ENCODE measurements at regions not wholly inside any gene's neighbourhood (a gene's known extent, or its start where the extent isn't known, plus 50 kb on each side); places are given as distances from the start of the nearest gene placed in this dataset.

DNA sequence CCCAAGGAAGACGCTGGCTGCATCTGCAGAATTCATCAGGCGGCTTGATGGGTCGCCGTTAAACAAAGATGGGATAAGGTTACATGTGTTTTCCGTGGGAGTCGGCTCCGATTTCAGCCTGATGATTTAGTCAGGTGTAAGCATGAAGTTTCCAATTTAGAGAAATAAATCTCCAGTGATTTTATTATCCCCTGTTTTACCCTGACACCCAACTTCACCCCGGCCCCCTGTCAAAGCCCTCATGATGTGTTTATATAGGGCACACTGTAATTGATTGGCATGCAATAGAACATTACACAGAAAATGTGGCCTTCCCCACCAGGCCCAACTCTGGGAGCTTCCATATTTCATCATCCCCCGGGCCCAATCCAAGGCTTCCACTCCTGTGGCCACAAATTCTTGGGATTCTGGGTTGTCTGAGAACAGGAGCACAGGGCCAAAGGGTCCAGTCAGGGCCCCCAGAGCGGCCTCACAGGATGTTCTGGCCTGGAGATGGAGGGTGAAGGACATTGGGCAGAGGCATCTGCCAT, 72.5 kb downstream of the FOXD2 start:
- TF ChIP-seq POLR2A (IDR thresholded peaks at IDR 0.05; ENCODE audit: low read depth, low read length) = no peak
- no peak for TF ChIP-seq TAF1 (IDR thresholded peaks at IDR 0.05; ENCODE audit: borderline replicate concordance, low read depth, low read length)
- no peak for TF ChIP-seq POLR2AphosphoS5 (IDR thresholded peaks at IDR 0.05; ENCODE audit: low read depth, low read length)

DNA sequence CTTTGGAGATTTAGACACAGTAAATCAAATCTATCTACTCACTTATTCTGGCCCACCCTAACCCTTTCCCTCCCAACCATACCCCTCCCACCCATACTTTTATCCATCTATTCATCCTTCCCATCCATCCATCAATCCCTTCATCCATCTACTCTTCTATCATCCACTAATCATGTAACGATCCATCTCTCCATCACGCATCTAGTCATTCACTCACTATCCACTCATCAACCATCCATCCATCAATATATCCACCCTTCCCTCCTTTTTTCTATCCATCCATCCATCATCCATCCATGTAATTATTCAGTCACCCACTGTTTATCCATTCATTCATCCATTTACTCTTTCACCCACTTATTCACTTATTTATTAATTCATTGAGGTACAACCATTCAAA, 74.0 kb downstream of the FOXD2 start:
- no peak for DNase-seq (ENCODE audit: insufficient read length)
- TF ChIP-seq TAF1 (IDR thresholded peaks at IDR 0.05; ENCODE audit: borderline replicate concordance, low read depth, low read length) = no peak
- no peak for TF ChIP-seq POLR2A (IDR thresholded peaks at IDR 0.05; ENCODE audit: low read depth, low read length)
- no peak for TF ChIP-seq POLR2AphosphoS5 (IDR thresholded peaks at IDR 0.05; ENCODE audit: low read depth, low read length)
- no peak for FAIRE-seq

More for the DNA sequence above, 72.5 kb downstream of the FOXD2 start:
- FAIRE-seq (no peak), DNase-seq (ENCODE audit: insufficient read length) (no peak)

DNA sequence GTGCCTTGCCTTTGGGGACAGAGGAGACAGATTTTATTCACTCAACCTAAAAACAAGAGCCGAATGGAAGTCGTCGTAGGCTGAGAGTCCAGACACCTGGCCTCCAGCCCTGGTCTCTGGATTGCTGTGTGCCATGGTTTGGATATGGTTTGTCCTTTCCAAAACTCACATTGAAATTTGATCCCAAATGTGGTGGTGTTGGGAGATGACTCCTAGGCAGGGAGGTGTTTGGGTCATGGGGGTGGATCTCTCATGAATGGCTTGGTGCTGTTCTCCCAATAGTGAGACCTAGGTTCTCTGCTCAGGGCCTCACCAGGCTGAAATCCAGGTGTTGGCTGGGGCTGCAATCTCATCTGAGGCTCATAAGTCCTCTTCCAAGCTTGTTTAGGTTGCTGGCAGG, 75.5 kb downstream of the FOXD2 start:
- no peak for FAIRE-seq
- TF ChIP-seq POLR2A (IDR thresholded peaks at IDR 0.05; ENCODE audit: low read depth, low read length) (no peak), POLR2AphosphoS5 (IDR thresholded peaks at IDR 0.05; ENCODE audit: low read depth, low read length) (no peak), TAF1 (IDR thresholded peaks at IDR 0.05; ENCODE audit: borderline replicate concordance, low read depth, low read length) (no peak)
- DNase-seq (ENCODE audit: insufficient read length) = no peak

DNA sequence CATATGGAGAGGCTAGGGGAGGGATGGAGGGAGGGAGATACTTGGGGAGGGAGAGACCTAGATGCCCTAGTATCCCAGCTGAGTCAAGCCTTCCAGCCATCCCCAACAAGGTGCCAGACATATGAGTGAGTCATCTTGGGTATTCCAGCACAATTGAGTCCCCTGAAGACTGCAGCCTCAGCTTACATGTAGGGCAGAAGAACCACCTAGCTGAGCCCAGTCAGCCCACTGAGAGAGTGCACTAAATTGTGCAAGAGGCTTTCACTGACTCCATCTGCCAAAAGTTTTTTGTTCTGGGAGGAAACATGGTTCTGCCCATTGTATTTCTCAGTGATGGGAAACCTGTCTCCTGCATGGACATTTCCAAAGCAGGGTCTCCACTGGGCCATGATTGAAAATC, 76.4 kb downstream of the FOXD2 start:
- FAIRE-seq (no peak), DNase-seq (ENCODE audit: insufficient read length) (no peak)
- TF ChIP-seq POLR2AphosphoS5 (IDR thresholded peaks at IDR 0.05; ENCODE audit: low read depth, low read length) (no peak), TAF1 (IDR thresholded peaks at IDR 0.05; ENCODE audit: borderline replicate concordance, low read depth, low read length) (no peak), POLR2A (IDR thresholded peaks at IDR 0.05; ENCODE audit: low read depth, low read length) (no peak)

- DNase-seq (ENCODE audit: insufficient read length) (no peak), FAIRE-seq (no peak)
- TF ChIP-seq POLR2AphosphoS5 (IDR thresholded peaks at IDR 0.05; ENCODE audit: low read depth, low read length) = no peak
- TF ChIP-seq TAF1 (IDR thresholded peaks at IDR 0.05; ENCODE audit: borderline replicate concordance, low read depth, low read length) = no peak
- no peak for TF ChIP-seq POLR2A (IDR thresholded peaks at IDR 0.05; ENCODE audit: low read depth, low read length)
Measured at GRCh38 chr1:47515164-47515789, 77.4 kb downstream of the FOXD2 start.

GRCh38 chr1:47517946-47518345, 80.1 kb downstream of the FOXD2 start:
- DNase-seq (ENCODE audit: insufficient read length) (no peak), FAIRE-seq (no peak)
- TF ChIP-seq TAF1 (IDR thresholded peaks at IDR 0.05; ENCODE audit: borderline replicate concordance, low read depth, low read length) (no peak), POLR2A (IDR thresholded peaks at IDR 0.05; ENCODE audit: low read depth, low read length) (no peak), POLR2AphosphoS5 (IDR thresholded peaks at IDR 0.05; ENCODE audit: low read depth, low read length) (no peak)

- no peak for DNase-seq (ENCODE audit: insufficient read length)
- TF ChIP-seq POLR2AphosphoS5 (IDR thresholded peaks at IDR 0.05; ENCODE audit: low read depth, low read length) (no peak), TAF1 (IDR thresholded peaks at IDR 0.05; ENCODE audit: borderline replicate concordance, low read depth, low read length) (no peak), POLR2A (IDR thresholded peaks at IDR 0.05; ENCODE audit: low read depth, low read length) (no peak)
- no peak for FAIRE-seq
Measured at GRCh38 chr1:47519491-47519890, 81.6 kb downstream of the FOXD2 start.

- no peak for FAIRE-seq
- TF ChIP-seq POLR2AphosphoS5 (IDR thresholded peaks at IDR 0.05; ENCODE audit: low read depth, low read length) = no peak
- no peak for TF ChIP-seq POLR2A (IDR thresholded peaks at IDR 0.05; ENCODE audit: low read depth, low read length)
- no peak for TF ChIP-seq TAF1 (IDR thresholded peaks at IDR 0.05; ENCODE audit: borderline replicate concordance, low read depth, low read length)
Measured at GRCh38 chr1:47519971-47520370, 82.1 kb downstream of the FOXD2 start.

DNA sequence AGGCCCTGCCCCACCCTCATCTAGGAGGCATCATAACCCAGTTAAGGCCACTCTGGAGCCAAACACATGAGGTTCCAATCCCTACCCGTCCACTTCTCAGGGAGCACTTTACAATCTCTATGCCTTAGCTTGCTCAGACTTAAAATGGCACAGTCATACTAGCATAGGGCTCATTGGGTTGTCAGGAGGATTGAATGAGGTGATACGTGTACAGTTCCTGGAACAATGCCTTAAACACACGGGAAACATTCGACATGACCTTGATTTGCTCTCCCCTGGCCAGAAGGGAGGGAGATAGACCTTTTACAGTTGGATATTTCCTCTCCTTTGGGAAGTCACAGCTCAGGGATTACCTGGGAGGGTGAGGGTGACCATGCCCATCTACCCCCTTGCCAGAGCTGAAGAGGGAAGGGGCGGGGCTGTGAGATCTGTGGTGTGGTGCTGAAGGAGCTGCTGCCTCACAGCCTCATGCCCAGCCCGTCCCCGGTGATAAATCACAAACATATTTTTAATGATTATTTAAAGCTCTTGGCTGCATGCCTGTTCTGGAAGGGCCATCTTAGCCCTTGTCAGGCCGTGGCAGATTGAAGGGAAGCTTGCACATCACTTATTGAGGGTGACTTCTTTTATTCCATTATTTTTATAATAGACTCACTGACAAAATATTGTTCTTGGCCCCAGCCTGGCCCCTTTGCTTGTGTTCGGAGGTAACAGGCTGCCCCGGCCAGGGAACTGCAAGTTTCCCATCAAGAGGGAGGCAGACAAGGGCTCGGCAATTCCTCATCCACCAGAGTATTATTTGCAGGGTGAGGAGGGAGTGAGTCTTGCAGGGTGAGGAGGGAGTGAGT, 83.4 kb downstream of the FOXD2 start:
- no peak for DNase-seq (ENCODE audit: insufficient read length)
- FAIRE-seq = no peak
- TF ChIP-seq POLR2AphosphoS5 (IDR thresholded peaks at IDR 0.05; ENCODE audit: low read depth, low read length) (no peak), TAF1 (IDR thresholded peaks at IDR 0.05; ENCODE audit: borderline replicate concordance, low read depth, low read length) (no peak), POLR2A (IDR thresholded peaks at IDR 0.05; ENCODE audit: low read depth, low read length) (no peak)

More at GRCh38 chr1:47519971-47520370, 82.1 kb downstream of the FOXD2 start:
- no peak for DNase-seq (ENCODE audit: insufficient read length)

DNA sequence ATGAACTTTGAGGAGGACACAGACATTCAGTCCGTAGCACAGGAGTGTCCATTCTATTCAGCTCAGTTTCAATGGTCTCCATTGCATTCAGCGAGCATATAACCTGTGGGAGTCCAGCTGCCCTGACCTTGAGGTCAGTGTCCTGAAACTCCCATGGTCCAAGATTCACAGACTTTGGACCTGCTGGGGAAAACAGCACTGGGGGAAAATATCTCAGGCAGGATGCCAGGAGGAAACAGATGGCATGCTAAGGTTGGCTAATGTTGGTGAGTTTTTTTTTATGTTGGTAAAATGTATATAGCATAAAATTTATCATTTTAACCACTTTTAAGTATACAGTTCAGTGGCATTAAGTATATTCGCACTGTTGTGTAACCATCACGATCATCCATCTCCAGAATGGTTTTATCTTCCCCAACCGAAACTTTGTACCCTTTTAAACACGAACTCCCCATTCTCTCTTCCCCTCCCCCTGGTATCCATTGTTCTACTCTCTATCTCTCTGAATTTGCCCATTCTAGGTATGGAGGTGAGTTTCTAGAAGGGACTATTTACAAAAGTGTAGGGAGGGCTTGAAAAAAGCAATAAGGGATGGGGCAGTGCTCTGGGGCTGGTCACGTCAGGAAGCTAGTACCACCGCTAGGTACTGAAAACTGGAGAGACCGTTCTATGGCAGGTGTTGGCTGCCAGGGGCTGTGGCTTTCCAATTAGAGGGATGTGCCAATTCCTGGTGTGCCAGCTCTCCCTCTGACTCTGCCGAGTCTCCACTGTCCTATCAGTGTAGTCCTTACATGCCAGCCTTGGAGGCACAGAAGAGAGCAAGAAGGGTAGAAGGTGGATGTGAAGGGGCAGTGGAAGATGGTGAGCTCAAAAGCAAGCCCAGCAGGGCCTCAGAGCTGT, 85.3 kb downstream of the FOXD2 start:
- TF ChIP-seq POLR2AphosphoS5 (IDR thresholded peaks at IDR 0.05; ENCODE audit: low read depth, low read length) (no peak), TAF1 (IDR thresholded peaks at IDR 0.05; ENCODE audit: borderline replicate concordance, low read depth, low read length) (no peak), POLR2A (IDR thresholded peaks at IDR 0.05; ENCODE audit: low read depth, low read length) (no peak)
- DNase-seq (ENCODE audit: insufficient read length) = no peak
- no peak for FAIRE-seq

DNA sequence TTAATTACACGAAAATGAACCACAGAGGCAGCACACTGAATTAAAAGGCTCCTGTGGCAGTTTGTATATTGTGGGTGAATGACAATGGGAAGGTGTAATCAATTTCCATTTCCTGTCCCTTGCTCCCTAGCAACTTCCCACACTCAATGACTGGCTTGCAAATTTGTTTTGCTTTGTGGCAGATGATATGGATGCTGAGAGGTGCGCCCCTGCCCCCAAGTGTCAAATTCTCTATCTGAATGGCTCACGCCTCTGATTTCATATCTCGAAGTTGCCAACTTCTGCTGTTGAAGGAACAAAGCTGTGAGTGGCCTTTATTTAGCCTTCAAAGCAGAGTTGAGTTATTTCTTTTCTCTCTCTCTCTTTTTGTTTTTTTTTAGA, 86.0 kb downstream of the FOXD2 start:
- DNase-seq (ENCODE audit: insufficient read length) (no peak), FAIRE-seq (no peak)
- no peak for TF ChIP-seq POLR2A (IDR thresholded peaks at IDR 0.05; ENCODE audit: low read depth, low read length)
- no peak for TF ChIP-seq POLR2AphosphoS5 (IDR thresholded peaks at IDR 0.05; ENCODE audit: low read depth, low read length)
- no peak for TF ChIP-seq TAF1 (IDR thresholded peaks at IDR 0.05; ENCODE audit: borderline replicate concordance, low read depth, low read length)
